Adipocyte (in vitro differentiated cells): ENCODE measurements at regions not wholly inside any gene's neighbourhood (a gene's known extent, or its start where the extent isn't known, plus 50 kb on each side); places are given as distances from the start of the nearest gene placed in this dataset.
"Not testable (repeated sequence)": the region's sequence is repeated elsewhere in the genome, so short reads cannot be mapped to it uniquely, and the experiment has no call there.

Experiments used
- DNase-seq: peaks from one replicate; pipeline ENCODE4 v3.0.0-alpha.2; 2015; ENCODE audit warnings: low read depth
- H3K27me3 ChIP-seq: replicated peaks from 2 replicates; pipeline ENCODE4 v1.7.0; 2013; ENCODE audit warnings: mild to moderate bottlenecking, low read length, moderate library complexity; ENCODE audit not compliant: control insufficient read depth, insufficient read depth
- H3K36me3 ChIP-seq: 2 replicates; pipeline ENCODE4 v1.7.0; 2013; ENCODE audit warnings: low read length, mild to moderate bottlenecking, moderate library complexity; ENCODE audit not compliant: control insufficient read depth, insufficient read depth, severe bottlenecking
- H3K4me1 ChIP-seq: 2 replicates; pipeline ENCODE4 v1.7.0; 2013; ENCODE audit warnings: mild to moderate bottlenecking, low read length, moderate library complexity; ENCODE audit not compliant: control insufficient read depth, insufficient read depth
- H3K4me3 ChIP-seq: 2 replicates; pipeline ENCODE4 v1.7.0; 2013; ENCODE audit warnings: mild to moderate bottlenecking, low read length, moderate library complexity
- H3K9ac ChIP-seq: 2 replicates; pipeline ENCODE4 v1.7.0; 2013; ENCODE audit warnings: mild to moderate bottlenecking, low read length, moderate library complexity
- H3K9me3 ChIP-seq: 2 replicates; pipeline ENCODE4 v1.7.0; 2013; ENCODE audit warnings: mild to moderate bottlenecking, low read length, moderate library complexity; ENCODE audit not compliant: control insufficient read depth

DNA sequence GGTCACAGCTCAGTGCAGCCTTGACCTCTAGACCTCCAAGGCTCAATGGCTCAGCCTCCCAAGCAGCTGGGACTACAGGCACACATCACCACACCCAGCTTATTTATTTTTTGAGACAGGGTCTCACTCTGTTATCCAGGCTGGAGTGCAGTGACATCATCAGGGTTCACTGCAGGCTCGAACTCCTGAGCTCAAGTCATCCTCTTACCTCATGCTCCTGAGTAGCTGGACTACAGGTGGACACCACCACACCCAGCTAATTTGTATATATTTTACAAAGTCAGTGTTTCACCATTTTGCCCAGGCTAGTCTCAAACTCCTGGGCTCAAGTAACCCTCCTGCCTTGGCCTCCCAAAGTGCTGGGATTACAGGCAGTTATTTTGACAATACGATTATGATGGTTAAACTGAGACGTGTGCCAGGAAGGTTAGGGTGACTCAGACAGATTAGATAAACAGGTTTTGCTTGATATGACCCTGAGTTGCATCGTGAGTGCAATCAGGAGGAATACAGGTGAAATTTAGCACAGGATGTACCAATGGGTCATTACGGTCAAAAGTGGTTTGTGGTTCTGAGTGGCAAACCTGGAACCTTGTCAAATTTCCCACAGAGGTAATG, 116.9 kb downstream of the PPIAL4G start:
- H3K36me3 ChIP-seq, H3K9ac ChIP-seq, H3K9me3 ChIP-seq, DNase-seq, H3K4me3 ChIP-seq, H3K4me1 ChIP-seq: not testable (repeated sequence)
- H3K27me3 ChIP-seq, result peaks cover 15% of the 10 kb centered on the region

DNA sequence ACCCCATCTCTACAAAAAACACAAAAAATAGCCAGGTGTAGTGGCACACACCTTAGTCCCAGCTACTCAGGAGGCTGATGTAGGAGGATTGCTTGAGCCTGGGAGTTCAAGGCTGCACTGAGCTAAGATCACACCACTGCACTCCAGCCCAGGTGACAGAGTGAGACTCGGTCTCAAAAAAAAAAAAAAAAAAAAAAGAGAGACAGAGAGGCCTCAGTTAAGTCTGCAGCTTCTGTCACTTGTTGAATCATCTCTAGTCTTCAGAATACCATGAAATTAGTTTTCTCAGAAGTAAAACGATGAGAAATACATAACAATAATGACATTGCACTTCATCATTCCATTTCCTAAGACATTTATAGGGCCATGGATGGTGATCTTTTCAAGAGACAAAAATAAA, 118.0 kb downstream of the PPIAL4G start:
- not testable (repeated sequence) for H3K9me3 ChIP-seq, H3K4me3 ChIP-seq, H3K4me1 ChIP-seq, H3K36me3 ChIP-seq, DNase-seq, H3K9ac ChIP-seq
- peaks cover 15% of the 10 kb centered on the region for H3K27me3 ChIP-seq

GRCh38 chr1:148363979-148364378, 119.1 kb downstream of the PPIAL4G start:
- H3K4me3 ChIP-seq, H3K9me3 ChIP-seq, H3K9ac ChIP-seq, DNase-seq, H3K36me3 ChIP-seq, H3K4me1 ChIP-seq: not testable (repeated sequence)
- peaks cover 15% of the 10 kb centered on the region for H3K27me3 ChIP-seq

DNA sequence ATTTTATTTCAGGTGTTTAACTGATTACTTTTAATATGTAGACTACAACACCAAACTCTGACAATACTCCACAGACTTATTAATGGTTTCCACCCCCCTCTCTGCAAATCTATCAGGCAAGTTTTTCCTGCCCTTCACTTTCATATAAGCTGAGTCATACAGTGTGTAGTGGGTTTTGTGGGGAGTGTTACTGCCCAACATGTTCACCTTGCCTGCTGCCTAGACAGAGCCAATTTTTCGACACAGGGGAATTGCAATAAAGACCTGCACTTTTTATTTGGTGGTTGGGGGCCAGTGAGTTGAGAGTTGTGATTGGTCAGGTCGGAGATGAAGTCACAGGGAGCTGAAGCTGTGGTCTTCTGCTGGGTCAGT, 119.7 kb downstream of the PPIAL4G start:
- no peaks in the 10 kb centered on the region for H3K9me3 ChIP-seq
- no peaks in the 10 kb centered on the region for H3K36me3 ChIP-seq
- H3K4me1 ChIP-seq, result no peaks in the 10 kb centered on the region
- no peak for DNase-seq
- H3K9ac ChIP-seq, result no peak overlapping the region
- H3K4me3 ChIP-seq, result no peak overlapping the region
- H3K27me3 ChIP-seq, result peaks cover 15% of the 10 kb centered on the region

GRCh38 chr1:148362626-148363438, 120.3 kb downstream of the PPIAL4G start:
- Histone ChIP-seq H3K4me3 (peak overlapping the region; percentile 46), H3K9ac (no peak overlapping the region), H3K9me3 (no peaks in the 10 kb centered on the region), H3K4me1 (no peaks in the 10 kb centered on the region), H3K36me3 (no peaks in the 10 kb centered on the region), H3K27me3 (peaks cover 15% of the 10 kb centered on the region)
- no peak for DNase-seq

DNA sequence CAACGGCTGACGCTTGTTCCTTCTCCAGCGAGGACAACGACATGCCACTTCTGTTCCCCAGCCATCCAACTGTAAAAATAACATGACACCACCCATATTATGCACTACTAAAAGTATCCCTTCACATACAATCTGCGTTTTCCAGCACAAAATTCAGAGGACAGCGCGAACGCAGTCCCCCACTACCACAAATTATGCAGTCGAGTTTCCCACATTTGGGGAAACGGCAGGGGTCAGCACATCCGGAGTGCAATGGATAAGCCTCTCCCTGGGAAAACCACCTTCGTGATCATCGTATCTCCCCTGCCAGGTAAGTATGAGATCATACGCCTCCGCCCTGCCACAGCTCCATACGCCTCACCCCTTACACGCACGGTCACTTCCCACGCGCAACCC, 120.9 kb downstream of the PPIAL4G start:
- no peak for DNase-seq
- no peaks in the 10 kb centered on the region for H3K36me3 ChIP-seq
- H3K9ac ChIP-seq, result no peak overlapping the region
- no peak overlapping the region for H3K4me3 ChIP-seq
- H3K27me3 ChIP-seq, result peaks cover 15% of the 10 kb centered on the region
- no peaks in the 10 kb centered on the region for H3K9me3 ChIP-seq
- no peaks in the 10 kb centered on the region for H3K4me1 ChIP-seq

DNA sequence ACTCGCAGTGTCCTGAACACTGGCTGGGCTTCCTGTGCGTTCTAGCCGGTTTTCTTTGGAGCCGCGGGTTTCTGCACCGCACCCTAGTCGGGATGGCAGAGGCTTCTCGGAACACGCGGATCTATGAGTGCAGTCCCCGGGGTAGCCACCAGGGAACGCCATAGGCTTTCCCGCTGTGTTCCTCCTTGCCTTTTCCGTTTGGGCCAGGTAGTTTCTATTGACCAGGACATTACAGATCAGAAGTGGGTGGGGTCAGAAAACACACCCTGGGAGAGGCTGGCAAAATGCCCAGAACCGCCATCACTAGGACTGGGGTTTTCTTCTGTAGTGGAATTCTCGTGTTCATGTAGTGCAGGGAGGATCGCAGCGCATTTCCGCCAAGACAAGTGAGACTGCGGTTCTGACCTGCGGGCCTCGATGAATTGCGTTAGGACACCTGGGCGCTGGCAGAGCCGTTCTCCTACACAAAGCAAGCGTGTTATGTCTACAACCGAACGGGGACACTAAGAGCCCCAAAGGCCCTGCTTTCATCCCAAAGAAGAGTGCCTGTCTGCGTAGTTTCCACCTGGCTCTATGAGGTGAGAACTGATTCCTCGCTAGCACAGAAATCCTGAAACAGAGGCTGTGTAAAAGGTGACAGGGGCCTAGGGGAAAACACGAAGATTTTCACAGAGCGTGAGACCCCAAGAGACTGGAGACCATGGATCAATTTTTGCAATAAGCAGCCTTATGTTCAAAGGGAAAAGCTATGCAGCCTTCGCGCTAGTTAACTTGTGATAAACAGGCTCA, 121.5 kb downstream of the PPIAL4G start:
- H3K36me3 ChIP-seq, H3K9ac ChIP-seq, H3K9me3 ChIP-seq, H3K4me1 ChIP-seq, DNase-seq, H3K4me3 ChIP-seq: not testable (repeated sequence)
- peaks cover 15% of the 10 kb centered on the region for H3K27me3 ChIP-seq

GRCh38 chr1:148357037-148357436, 126.1 kb downstream of the PPIAL4G start:
- no peak for DNase-seq
- no peak overlapping the region for H3K9ac ChIP-seq
- no peaks in the 10 kb centered on the region for H3K4me1 ChIP-seq
- no peaks in the 10 kb centered on the region for H3K36me3 ChIP-seq
- H3K27me3 ChIP-seq, result peaks cover 4% of the 10 kb centered on the region
- H3K9me3 ChIP-seq, result no peaks in the 10 kb centered on the region
- no peak overlapping the region for H3K4me3 ChIP-seq

DNA sequence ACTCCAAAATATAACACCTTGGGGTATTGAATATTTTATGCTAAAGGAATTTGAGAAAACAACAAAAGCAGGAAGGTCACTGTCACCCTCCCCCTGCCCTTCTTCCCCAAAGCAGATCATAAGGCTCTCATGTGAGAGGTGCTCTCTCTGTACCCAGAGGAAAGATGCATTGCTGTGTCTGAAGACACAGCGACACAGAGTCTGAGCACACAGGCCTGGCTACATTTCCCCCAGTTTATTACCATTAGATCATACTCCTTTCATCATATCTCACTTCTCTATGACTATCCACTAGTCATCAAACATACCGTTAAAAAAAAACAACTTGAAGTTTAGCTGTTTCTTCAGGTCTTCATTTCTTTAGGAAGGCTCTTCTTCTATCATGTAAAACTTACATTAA, 127.1 kb downstream of the PPIAL4G start:
- H3K9me3 ChIP-seq, result no peaks in the 10 kb centered on the region
- no peak for DNase-seq
- H3K27me3 ChIP-seq, result peaks cover 8% of the 10 kb centered on the region
- H3K4me3 ChIP-seq, result no peak overlapping the region
- no peaks in the 10 kb centered on the region for H3K4me1 ChIP-seq
- H3K36me3 ChIP-seq, result no peaks in the 10 kb centered on the region
- no peak overlapping the region for H3K9ac ChIP-seq

DNA sequence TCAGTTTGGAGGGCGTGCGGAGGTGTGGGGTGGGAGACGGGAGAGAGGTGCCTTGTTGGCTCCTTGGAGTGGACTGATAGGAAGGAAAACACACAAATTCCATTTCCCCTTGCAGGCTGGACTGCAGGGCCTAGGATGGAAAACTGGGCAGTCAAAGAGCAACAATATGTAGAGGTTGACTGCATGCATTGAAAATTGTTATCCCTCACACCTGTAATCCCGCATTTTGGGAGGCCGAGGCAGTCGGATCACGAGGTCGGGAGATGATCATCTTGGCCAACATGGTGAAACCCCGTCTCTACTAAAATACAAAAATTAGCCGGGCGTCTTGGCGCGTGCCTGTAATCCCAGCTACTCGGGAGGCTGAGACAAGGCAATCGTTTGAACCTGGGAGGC, 128.2 kb downstream of the PPIAL4G start:
- no peaks in the 10 kb centered on the region for H3K9me3 ChIP-seq
- H3K4me3 ChIP-seq, result no peak overlapping the region
- no peaks in the 10 kb centered on the region for H3K36me3 ChIP-seq
- H3K27me3 ChIP-seq, result peaks cover 18% of the 10 kb centered on the region
- DNase-seq, result no peak
- no peaks in the 10 kb centered on the region for H3K4me1 ChIP-seq
- no peak overlapping the region for H3K9ac ChIP-seq

DNA sequence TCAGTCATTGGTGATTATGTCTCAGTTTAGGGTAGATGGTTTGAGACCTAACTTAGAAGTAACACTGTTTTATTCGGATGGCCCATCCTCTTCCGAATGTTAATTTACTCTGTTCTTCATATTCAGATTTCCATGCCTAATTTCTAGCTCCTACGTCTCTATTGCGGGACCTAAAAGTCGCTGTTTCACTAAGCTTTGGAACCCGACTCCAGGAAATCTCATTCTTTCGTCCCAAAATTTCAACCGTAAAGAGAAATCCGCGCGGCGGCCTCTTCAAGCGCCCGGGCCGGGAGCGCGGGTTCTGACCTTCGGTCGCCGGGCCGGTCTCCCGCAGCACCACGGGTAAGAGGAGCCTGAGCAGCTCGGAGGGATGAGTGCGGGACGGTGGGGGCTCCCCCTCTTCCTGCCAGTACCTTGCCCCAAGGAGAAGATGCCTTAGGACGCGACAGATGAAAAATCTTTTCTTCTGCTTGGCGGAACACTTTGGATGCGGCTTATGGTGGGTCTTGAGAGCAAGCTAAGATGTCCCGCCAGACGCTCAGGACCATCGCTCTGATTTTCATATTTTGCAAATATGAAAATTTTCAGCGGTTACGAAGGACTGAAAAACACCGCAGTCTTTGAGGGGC, 128.7 kb downstream of the PPIAL4G start:
- Histone ChIP-seq H3K4me1 (no peaks in the 10 kb centered on the region), H3K27me3 (peaks cover 23% of the 10 kb centered on the region), H3K9ac (peak overlapping the region; percentile 4), H3K9me3 (no peaks in the 10 kb centered on the region), H3K36me3 (no peaks in the 10 kb centered on the region), H3K4me3 (peak overlapping the region; percentile 56)
- peak; percentile 14 for DNase-seq
